ENCODE measurements at regions not wholly inside any gene's neighbourhood (a gene's known extent, or its start where the extent isn't known, plus 50 kb on each side); places are given as distances from the start of the nearest gene placed in this dataset.

DNA sequence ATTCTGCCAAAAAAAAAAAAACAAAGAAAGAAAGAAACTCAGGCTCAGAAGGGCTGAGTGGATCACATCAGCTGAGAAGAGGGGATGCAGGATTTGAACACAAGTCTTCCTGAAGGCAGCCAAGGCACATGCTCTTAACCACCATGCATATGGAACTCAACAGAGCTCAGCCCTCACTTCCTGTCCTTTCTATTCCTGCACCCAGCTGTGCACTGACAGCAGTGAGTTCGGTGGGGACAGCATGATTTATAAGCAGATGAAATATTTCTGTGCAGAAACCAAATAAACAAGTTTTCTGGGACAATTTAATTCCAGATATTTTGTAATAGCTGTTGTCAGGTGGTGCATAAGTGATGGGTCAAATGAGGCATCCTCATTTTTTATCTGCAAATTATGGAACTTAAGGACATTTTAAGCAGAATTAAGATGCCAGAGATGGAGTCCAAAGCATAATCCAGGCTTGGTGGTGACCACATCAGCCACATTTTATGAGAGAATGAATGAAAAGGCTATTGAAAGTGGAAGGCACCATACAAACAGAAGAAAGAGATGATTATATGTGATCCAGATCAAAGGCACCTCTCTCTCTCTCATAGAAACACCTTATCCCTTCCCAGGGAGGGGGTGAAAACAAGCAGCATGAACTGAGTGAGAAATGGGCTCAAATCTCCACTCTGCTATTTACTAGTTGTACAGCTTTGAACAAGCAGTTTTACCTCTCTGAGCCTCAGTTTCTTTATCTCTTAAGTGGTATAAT, 303.6 kb upstream of the MSX2 start:
- 18 to 20% methylated on average over 1 of the region's 1 CpG for WGBS, 2 donors (ENCODE audit: low coverage in 1 of 2)
- Histone ChIP-seq H3K36me3 (no peaks in the 10 kb centered on the region), H3K4me1 (peaks cover 0 to 8% (median 3%) of the 10 kb centered on the region in 3 donors), H3K27me3 (peaks cover 37% of the 10 kb centered on the region), H3K4me3 (no peak overlapping the region), H3K9me3 (no peaks in the 10 kb centered on the region), H3K27ac (no peak overlapping the region)
- no peak for TF ChIP-seq POLR2A (IDR thresholded peaks at IDR 0.05)
- TF ChIP-seq CTCF (IDR thresholded peaks at IDR 0.05): no peak
- no peak for TF ChIP-seq EP300 (IDR thresholded peaks at IDR 0.05)
- TF ChIP-seq POLR2AphosphoS5 (IDR thresholded peaks at IDR 0.05): no peak
- ATAC-seq: no peak

- no peak overlapping the region for H3K4me3 ChIP-seq
- H3K36me3 ChIP-seq: no peaks in the 10 kb centered on the region
- peaks cover 0 to 8% (median 3%) of the 10 kb centered on the region in 3 donors for H3K4me1 ChIP-seq
- 69 to 88% methylated on average over 5 to 7 of the region's 7 CpGs for WGBS, 2 donors (ENCODE audit: low coverage in 1 of 2)
- H3K9me3 ChIP-seq: no peaks in the 10 kb centered on the region
- H3K27me3 ChIP-seq: peaks cover 37% of the 10 kb centered on the region
- ATAC-seq: no peak
- no peak for TF ChIP-seq CTCF (IDR thresholded peaks at IDR 0.05)
- TF ChIP-seq EP300 (IDR thresholded peaks at IDR 0.05): no peak
- TF ChIP-seq POLR2A (IDR thresholded peaks at IDR 0.05): no peak
- TF ChIP-seq POLR2AphosphoS5 (IDR thresholded peaks at IDR 0.05): no peak
- no peak overlapping the region for H3K27ac ChIP-seq
These were observed 303.0 kb upstream of the MSX2 start for GRCh38 chr5:174421408-174421805.

DNA sequence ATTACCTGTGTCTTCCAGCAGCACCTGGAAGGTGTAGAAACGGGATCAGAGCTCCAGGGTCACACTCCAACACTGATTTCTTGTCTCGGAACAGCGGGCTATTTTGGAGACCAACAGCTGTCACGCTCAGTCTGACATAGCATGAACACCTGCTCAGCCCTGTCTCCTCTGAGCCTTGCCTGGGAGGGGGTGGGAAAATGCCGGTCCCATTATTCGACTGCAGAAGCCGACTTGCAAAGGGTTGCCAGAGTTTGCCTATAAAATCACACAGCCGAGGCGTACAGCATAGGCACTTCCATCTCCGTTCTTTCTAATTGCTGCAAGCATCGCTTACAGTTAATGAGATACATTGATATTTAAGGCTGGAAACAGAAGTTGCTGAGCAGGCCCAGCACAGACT, 300.8 kb upstream of the MSX2 start:
- peaks cover 0 to 8% (median 3%) of the 10 kb centered on the region in 3 donors for H3K4me1 ChIP-seq
- no peak for ATAC-seq
- no peak for TF ChIP-seq CTCF (IDR thresholded peaks at IDR 0.05)
- TF ChIP-seq EP300 (IDR thresholded peaks at IDR 0.05): no peak
- TF ChIP-seq POLR2AphosphoS5 (IDR thresholded peaks at IDR 0.05): no peak
- no peak for TF ChIP-seq POLR2A (IDR thresholded peaks at IDR 0.05)
- no peak overlapping the region for H3K4me3 ChIP-seq
- no peaks in the 10 kb centered on the region for H3K9me3 ChIP-seq
- H3K36me3 ChIP-seq: no peaks in the 10 kb centered on the region
- H3K27me3 ChIP-seq: peaks cover 22% of the 10 kb centered on the region
- no peak overlapping the region for H3K27ac ChIP-seq
- 86 to 91% methylated on average over 6 to 10 of the region's 11 CpGs for WGBS, 2 donors (ENCODE audit: low coverage in 1 of 2)

DNA sequence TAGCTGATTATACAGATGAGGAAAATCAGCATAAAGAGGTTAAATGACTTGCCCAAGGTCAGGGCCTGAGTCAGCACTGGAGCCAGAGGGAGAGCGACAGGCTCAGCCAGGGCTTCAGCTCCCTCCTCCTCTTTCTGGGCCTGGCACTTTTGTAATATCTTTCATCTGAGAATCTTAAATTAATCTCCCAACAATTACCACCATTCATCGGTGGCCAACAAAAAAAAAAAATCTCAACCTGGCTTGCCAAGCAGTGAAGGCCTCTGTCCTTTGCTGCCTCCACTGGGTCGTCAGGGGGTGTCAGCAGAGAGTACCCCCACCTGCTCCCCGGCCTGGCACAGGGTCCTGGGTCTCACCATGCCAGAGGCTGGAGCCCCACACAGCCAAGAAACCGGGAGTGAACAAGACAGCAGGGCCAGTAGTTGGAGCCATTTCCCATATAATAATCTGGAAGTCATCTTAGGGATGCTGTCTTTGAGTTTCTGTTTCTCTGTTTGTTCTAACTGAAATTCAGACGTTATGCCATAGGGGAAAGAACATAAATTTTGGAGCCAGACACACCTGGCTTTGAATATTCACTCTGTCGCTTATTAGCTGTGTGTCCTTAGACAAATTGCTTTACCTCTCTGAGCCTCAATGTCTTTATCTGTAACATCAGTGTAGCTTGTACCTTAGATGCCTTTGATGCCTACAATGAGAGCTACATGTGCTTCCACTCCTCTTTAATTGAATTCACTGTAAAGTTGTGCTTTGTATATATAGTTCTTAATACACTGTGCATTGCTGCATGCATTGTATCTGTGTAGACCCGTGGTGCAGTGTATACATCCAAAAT, 299.9 kb upstream of the MSX2 start:
- no peaks in the 10 kb centered on the region for H3K36me3 ChIP-seq
- peaks cover 0 to under 1% (median 0%) of the 10 kb centered on the region in 3 donors for H3K4me1 ChIP-seq
- H3K27ac ChIP-seq: no peak overlapping the region
- ATAC-seq: no peak
- TF ChIP-seq POLR2A (IDR thresholded peaks at IDR 0.05) (no peak), POLR2AphosphoS5 (IDR thresholded peaks at IDR 0.05) (no peak), EP300 (IDR thresholded peaks at IDR 0.05) (no peak), CTCF (IDR thresholded peaks at IDR 0.05) (no peak)
- H3K4me3 ChIP-seq: no peak overlapping the region
- peaks cover 22% of the 10 kb centered on the region for H3K27me3 ChIP-seq
- H3K9me3 ChIP-seq: no peaks in the 10 kb centered on the region
- WGBS, 2 donors (ENCODE audit: low coverage in 1 of 2): 48 to 60% methylated on average over 5 to 6 of the region's 8 CpGs

Measured in gastroesophageal sphincter (tissue), 4 donors.